HUES6 (cell line): ENCODE measurements at regions not wholly inside any gene's neighbourhood (a gene's known extent, or its start where the extent isn't known, plus 50 kb on each side); places are given as distances from the start of the nearest gene placed in this dataset.

ENCODE experiments used
- H3K27ac ChIP-seq: 2 replicates; pipeline ENCODE4 v1.7.0; 2013; ENCODE audit warnings: low read depth, mild to moderate bottlenecking, low read length, inconsistent platforms
- H3K27me3 ChIP-seq: 2 replicates; pipeline ENCODE4 v1.6.1; 2013; ENCODE audit warnings: low read length; ENCODE audit not compliant: control insufficient read depth, insufficient read depth
- H3K36me3 ChIP-seq: 2 replicates; pipeline ENCODE4 v1.6.1; 2013; ENCODE audit warnings: low read length; ENCODE audit not compliant: control insufficient read depth, insufficient read depth
- H3K4me1 ChIP-seq: 2 replicates; pipeline ENCODE4 v1.6.1; 2013; ENCODE audit warnings: low read length; ENCODE audit not compliant: control insufficient read depth, insufficient read depth
- H3K4me3 ChIP-seq: 2 replicates; pipeline ENCODE4 v1.5.1; 2013; ENCODE audit warnings: low read depth, low read length
- H3K9ac ChIP-seq: one replicate; pipeline ENCODE4 v1.6.1; 2013; ENCODE audit warnings: mild to moderate bottlenecking, low read length
- H3K9me3 ChIP-seq: 2 replicates; pipeline ENCODE4 v1.6.1; 2013; ENCODE audit warnings: low read depth, low read length; ENCODE audit not compliant: control insufficient read depth, insufficient read depth

GRCh38 chr1:30384286-30385245 lies 338.8 kb downstream of the MATN1 start:
- no peak overlapping the region for H3K9ac ChIP-seq
- H3K9me3 ChIP-seq: no peaks in the 10 kb centered on the region
- H3K27ac ChIP-seq: no peak overlapping the region
- H3K4me1 ChIP-seq: peaks cover 6% of the 10 kb centered on the region; the same call in 1 of the 2 replicates
- H3K4me3 ChIP-seq: no peak overlapping the region
- no peaks in the 10 kb centered on the region for H3K27me3 ChIP-seq
- H3K36me3 ChIP-seq: no peaks in the 10 kb centered on the region

- Histone ChIP-seq H3K9ac (no peak overlapping the region), H3K27ac (no peak overlapping the region), H3K9me3 (no peaks in the 10 kb centered on the region), H3K4me1 (peaks cover 9% of the 10 kb centered on the region; the same call in 1 of the 2 replicates), H3K27me3 (no peaks in the 10 kb centered on the region), H3K36me3 (no peaks in the 10 kb centered on the region), H3K4me3 (no peak overlapping the region)
These were observed 340.1 kb downstream of the MATN1 start for GRCh38 chr1:30383221-30383711.

- Histone ChIP-seq H3K4me3 (no peak overlapping the region), H3K36me3 (no peaks in the 10 kb centered on the region), H3K4me1 (peaks cover 12% of the 10 kb centered on the region; the same call in 1 of the 2 replicates), H3K9me3 (no peaks in the 10 kb centered on the region), H3K9ac (no peak overlapping the region), H3K27ac (no peak overlapping the region), H3K27me3 (no peaks in the 10 kb centered on the region)
These were observed 340.9 kb downstream of the MATN1 start for GRCh38 chr1:30382496-30382895.

- Histone ChIP-seq H3K36me3 (no peaks in the 10 kb centered on the region), H3K9ac (no peak overlapping the region), H3K27ac (no peak overlapping the region), H3K9me3 (no peaks in the 10 kb centered on the region), H3K4me1 (peaks cover 13% of the 10 kb centered on the region; the same call in 1 of the 2 replicates), H3K27me3 (no peaks in the 10 kb centered on the region), H3K4me3 (no peak overlapping the region)
These were observed 341.6 kb downstream of the MATN1 start for GRCh38 chr1:30381671-30382365.

- Histone ChIP-seq H3K4me3 (no peak overlapping the region), H3K36me3 (no peaks in the 10 kb centered on the region), H3K27ac (no peak overlapping the region), H3K9me3 (no peaks in the 10 kb centered on the region), H3K27me3 (no peaks in the 10 kb centered on the region), H3K9ac (no peak overlapping the region), H3K4me1 (peaks cover 13% of the 10 kb centered on the region; the same call in 1 of the 2 replicates)
These were observed 342.1 kb downstream of the MATN1 start for GRCh38 chr1:30381266-30381665.

- Histone ChIP-seq H3K4me3 (no peak overlapping the region), H3K27me3 (no peaks in the 10 kb centered on the region), H3K9ac (no peak overlapping the region), H3K4me1 (peaks cover 13% of the 10 kb centered on the region; the same call in 1 of the 2 replicates), H3K27ac (no peak overlapping the region), H3K36me3 (no peaks in the 10 kb centered on the region), H3K9me3 (no peaks in the 10 kb centered on the region)
These were observed 342.8 kb downstream of the MATN1 start for GRCh38 chr1:30380625-30380984.

- H3K9ac ChIP-seq: no peak overlapping the region
- peaks cover 13% of the 10 kb centered on the region; the same call in 1 of the 2 replicates for H3K4me1 ChIP-seq
- no peaks in the 10 kb centered on the region for H3K9me3 ChIP-seq
- no peak overlapping the region for H3K27ac ChIP-seq
- no peaks in the 10 kb centered on the region for H3K27me3 ChIP-seq
- no peak overlapping the region for H3K4me3 ChIP-seq
- no peaks in the 10 kb centered on the region for H3K36me3 ChIP-seq
These were observed 343.4 kb downstream of the MATN1 start for GRCh38 chr1:30379684-30380624.

GRCh38 chr1:30378991-30379581 lies 344.3 kb downstream of the MATN1 start:
- no peaks in the 10 kb centered on the region for H3K27me3 ChIP-seq
- no peak overlapping the region for H3K27ac ChIP-seq
- peaks cover 9% of the 10 kb centered on the region; the same call in 1 of the 2 replicates for H3K4me1 ChIP-seq
- no peak overlapping the region for H3K4me3 ChIP-seq
- H3K36me3 ChIP-seq: no peaks in the 10 kb centered on the region
- H3K9me3 ChIP-seq: no peaks in the 10 kb centered on the region
- H3K9ac ChIP-seq: no peak overlapping the region

- Histone ChIP-seq H3K4me3 (no peak overlapping the region), H3K4me1 (peaks cover 9% of the 10 kb centered on the region; the same call in 1 of the 2 replicates), H3K27me3 (no peaks in the 10 kb centered on the region)
These were observed 345.3 kb downstream of the MATN1 start for GRCh38 chr1:30378003-30378596.

More at GRCh38 chr1:30378003-30378596, 345.3 kb downstream of the MATN1 start:
- Histone ChIP-seq H3K9me3 (no peaks in the 10 kb centered on the region), H3K27ac (no peak overlapping the region), H3K9ac (no peak overlapping the region), H3K36me3 (no peaks in the 10 kb centered on the region)
